GM12891 (cell line): ENCODE measurements at regions not wholly inside any gene's neighbourhood (a gene's known extent, or its start where the extent isn't known, plus 50 kb on each side); places are given as distances from the start of the nearest gene placed in this dataset.

ENCODE experiments used
- DNase-seq: peaks from one replicate; pipeline ENCODE4 v3.0.0; 2011; ENCODE audit warnings: low spot score; ENCODE audit not compliant: insufficient read length
- FAIRE-seq: peaks from 2 replicates; lab custom pipeline; 2011; peaks lifted over from hg19 to GRCh38; lab: Jason Lieb, UNC
- PAX5 ChIP-seq: IDR thresholded peaks from 2 replicates; pipeline ENCODE4 v1.6.1; 2011; ENCODE audit warnings: low read length, moderate library complexity, mild to moderate bottlenecking; ENCODE audit not compliant: insufficient read depth, severe bottlenecking
- POLR2A ChIP-seq: IDR thresholded peaks from 2 replicates; pipeline ENCODE4 v1.6.1; 2011; ENCODE audit warnings: low read depth, low read length, control low read depth
- POLR2AphosphoS5 ChIP-seq: IDR thresholded peaks from 2 replicates; pipeline ENCODE4 v1.6.1; 2011; ENCODE audit warnings: low read depth, low read length, control low read depth
- POU2F2 ChIP-seq: IDR thresholded peaks from 2 replicates; pipeline ENCODE4 v1.6.1; 2011; ENCODE audit warnings: low read depth, mild to moderate bottlenecking, control low read depth, low read length, moderate library complexity
- SPI1 ChIP-seq: IDR thresholded peaks from 2 replicates; pipeline ENCODE4 v1.6.1; 2011; ENCODE audit warnings: low read depth, low read length, control low read depth
- TAF1 ChIP-seq: IDR thresholded peaks from 2 replicates; pipeline ENCODE4 v1.6.1; 2011; ENCODE audit warnings: low read depth, low read length, control low read depth

DNA sequence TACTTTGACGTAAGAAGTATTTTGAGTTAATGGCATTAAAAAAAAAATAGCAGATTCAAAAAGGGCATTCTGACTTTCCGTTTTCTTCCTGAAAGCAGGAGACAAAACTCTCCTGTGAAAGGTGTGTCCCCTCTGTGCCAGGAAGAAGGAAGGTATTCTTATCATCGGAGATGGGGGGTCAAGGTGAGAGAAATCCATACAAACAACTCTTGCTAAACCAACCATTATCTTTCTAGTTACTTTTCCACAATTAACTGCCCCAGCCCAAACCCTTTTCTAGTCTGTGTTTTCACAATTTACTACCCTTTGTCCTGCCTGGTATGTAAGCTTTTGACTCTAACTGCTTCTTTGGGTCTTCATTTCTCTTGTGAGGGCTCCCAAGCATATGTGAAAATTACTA is 717.3 kb downstream of the EPM2A start:
- FAIRE-seq (no peak), DNase-seq (no peak)
- TF ChIP-seq POU2F2 (no peak), PAX5 (no peak), POLR2A (no peak), POLR2AphosphoS5 (no peak), SPI1 (no peak), TAF1 (no peak)

DNA sequence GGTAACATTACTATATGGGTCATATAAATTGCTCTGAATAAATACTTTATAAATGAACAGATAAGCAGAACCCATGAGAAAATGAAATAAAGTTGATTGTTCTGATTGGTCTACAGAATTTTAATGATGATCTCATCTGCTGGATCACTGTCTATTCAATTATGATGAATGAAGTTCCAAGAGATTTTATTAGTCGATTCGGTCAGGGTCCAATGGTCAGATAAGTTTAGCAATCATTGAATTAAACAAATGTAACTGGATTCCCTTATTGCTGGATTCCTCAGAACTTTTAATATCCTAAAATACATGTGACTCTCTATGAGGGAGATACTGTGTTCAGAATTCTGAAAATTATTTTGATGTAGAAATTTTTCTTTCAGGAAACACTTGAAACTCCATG is 715.2 kb downstream of the EPM2A start:
- FAIRE-seq = no peak
- DNase-seq = no peak
- TF ChIP-seq TAF1 (no peak), POLR2A (no peak), PAX5 (no peak), POU2F2 (no peak), POLR2AphosphoS5 (no peak), SPI1 (no peak)

- DNase-seq = no peak
- no peak for TF ChIP-seq SPI1
- FAIRE-seq = no peak
These were observed 714.8 kb downstream of the EPM2A start for GRCh38 chr6:145020543-145020942.

- FAIRE-seq (no peak), DNase-seq (no peak)
- TF ChIP-seq POU2F2 = no peak
- TF ChIP-seq PAX5 = no peak
- TF ChIP-seq POLR2A = no peak
- TF ChIP-seq TAF1 = no peak
- TF ChIP-seq POLR2AphosphoS5 = no peak
- TF ChIP-seq SPI1 = no peak
These were observed 713.0 kb downstream of the EPM2A start for GRCh38 chr6:145022199-145022796.

- DNase-seq = no peak
- TF ChIP-seq POLR2AphosphoS5 (no peak), TAF1 (no peak), PAX5 (no peak), POLR2A (no peak), POU2F2 (no peak), SPI1 (no peak)
These were observed 712.1 kb downstream of the EPM2A start for GRCh38 chr6:145023116-145023726.

DNA sequence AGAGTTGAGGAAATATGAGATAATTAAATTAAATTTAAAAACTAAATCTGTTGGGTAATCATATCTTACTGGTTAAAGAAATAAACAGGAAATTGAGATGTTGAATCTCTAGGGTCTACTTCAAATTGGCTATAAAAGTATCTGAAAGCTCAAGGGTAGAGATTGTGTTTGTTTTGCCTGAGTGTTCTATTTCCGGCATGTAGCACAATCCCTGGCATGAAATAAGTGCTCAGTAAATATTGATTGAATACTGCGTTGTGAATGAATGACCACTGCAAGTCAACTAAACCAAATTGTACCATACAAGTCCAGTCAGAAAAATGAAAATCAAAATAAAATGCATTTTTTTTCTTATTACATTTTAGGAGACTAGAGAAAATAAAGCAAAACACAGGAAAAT is 709.8 kb downstream of the EPM2A start:
- FAIRE-seq = no peak
- DNase-seq = no peak
- no peak for TF ChIP-seq POU2F2
- no peak for TF ChIP-seq TAF1
- TF ChIP-seq PAX5 = no peak
- no peak for TF ChIP-seq SPI1
- TF ChIP-seq POLR2AphosphoS5 = no peak
- no peak for TF ChIP-seq POLR2A

More at GRCh38 chr6:145023116-145023726, 712.1 kb downstream of the EPM2A start:
- no peak for FAIRE-seq

GRCh38 chr6:145026267-145026679 is 709.0 kb downstream of the EPM2A start:
- FAIRE-seq (no peak), DNase-seq (no peak)
- TF ChIP-seq POLR2A = no peak
- TF ChIP-seq POU2F2 = no peak
- TF ChIP-seq SPI1 = no peak
- no peak for TF ChIP-seq PAX5
- no peak for TF ChIP-seq TAF1
- TF ChIP-seq POLR2AphosphoS5 = no peak

DNA sequence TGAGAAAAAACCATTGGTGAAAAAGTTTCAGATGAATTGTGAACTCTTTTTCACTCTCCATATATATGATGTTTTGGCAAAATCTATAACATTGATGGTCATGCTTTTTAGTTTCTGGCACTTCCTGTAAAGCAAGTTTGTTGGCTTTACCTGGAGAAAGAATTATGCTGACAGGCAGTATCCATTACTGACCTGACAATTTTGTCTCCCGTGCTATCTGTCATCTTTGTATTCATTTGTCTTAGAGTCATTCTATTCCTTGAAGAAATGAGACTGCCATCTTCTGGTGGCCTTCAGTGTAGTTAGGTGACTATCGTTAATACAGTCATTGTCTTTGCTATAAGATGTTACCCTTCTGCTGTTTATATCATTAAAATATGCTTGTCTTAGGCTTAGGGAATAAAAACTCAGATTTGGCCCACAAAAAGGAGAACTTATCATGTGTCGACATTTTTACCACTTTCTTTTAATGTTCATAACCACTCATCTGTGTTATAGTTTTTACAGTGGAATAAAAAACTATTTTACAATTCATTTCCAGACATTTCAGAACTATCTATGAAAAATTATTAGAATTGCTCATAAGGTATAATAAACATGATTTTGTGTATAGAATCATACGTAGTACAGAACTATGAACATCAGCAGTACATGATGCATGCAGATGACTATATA is 707.0 kb downstream of the EPM2A start:
- FAIRE-seq (peak; percentile 55), DNase-seq (no peak)
- no peak for TF ChIP-seq POLR2A
- TF ChIP-seq POLR2AphosphoS5 = no peak
- TF ChIP-seq POU2F2 = no peak
- no peak for TF ChIP-seq SPI1
- TF ChIP-seq TAF1 = no peak
- TF ChIP-seq PAX5 = no peak

DNA sequence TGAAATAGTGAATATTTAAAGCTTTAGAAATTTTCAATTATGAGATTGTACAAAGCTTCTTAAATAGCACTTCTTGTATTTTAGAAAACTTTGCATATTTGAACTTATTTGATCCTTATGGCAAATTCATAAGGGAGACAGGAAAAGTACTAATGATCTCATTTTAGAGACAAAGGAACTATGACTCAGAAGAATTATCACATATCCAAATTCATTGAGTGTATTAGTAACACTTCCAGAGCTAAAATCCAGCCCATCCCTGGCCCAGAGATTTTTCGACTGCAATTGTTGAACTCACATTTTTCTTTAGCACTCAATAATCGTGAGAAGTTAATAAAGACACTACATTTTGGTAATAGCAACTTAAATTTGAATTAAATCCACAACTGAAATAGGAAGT is 704.3 kb downstream of the EPM2A start:
- DNase-seq (no peak), FAIRE-seq (no peak)
- TF ChIP-seq POU2F2 (no peak), SPI1 (no peak), POLR2AphosphoS5 (no peak), PAX5 (no peak), POLR2A (no peak), TAF1 (no peak)
